DOHH2 (cell line): ENCODE measurements at regions not wholly inside any gene's neighbourhood (a gene's known extent, or its start where the extent isn't known, plus 50 kb on each side); places are given as distances from the start of the nearest gene placed in this dataset.

ENCODE experiments used
- CTCF ChIP-seq: fragments of 200-600 bp; sonication (generic); IDR thresholded peaks from one replicate; pipeline ENCODE4 v1.5.1; 2014; ENCODE audit warnings: antibody characterized with exemption, mild to moderate bottlenecking, low read depth, low read length; ENCODE audit not compliant: poor library complexity, severe bottlenecking
- EZH2phosphoT487 ChIP-seq: fragments of 200-600 bp; sonication (generic); IDR thresholded peaks from 2 replicates; pipeline ENCODE4 v1.6.1; 2017; ENCODE audit warnings: borderline replicate concordance, mild to moderate bottlenecking, antibody characterized with exemption, low read length, moderate library complexity, mixed read lengths

DNA sequence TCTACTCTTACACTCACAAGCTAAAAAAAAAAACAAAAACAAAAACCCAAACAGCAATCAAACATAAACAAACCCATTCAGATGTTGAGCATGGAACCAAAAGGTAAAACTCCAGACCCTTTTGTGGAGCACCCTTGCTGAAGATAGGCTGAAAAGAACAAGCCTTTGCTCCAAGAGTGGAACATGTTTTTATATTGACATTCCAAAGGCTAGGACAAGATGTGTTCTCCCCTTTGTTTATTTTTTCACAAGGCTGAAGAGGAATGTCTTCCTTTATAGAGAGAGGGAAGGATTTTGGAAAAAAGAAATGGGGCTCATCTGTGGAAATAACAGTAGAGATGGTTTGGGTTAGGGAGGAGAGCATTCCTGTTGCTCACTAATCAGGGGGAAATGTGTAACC is 87.2 kb upstream of the ELMO1 start:
- TF ChIP-seq CTCF (no peak), EZH2phosphoT487 (no peak)
